ENCODE measurements at regions not wholly inside any gene's neighbourhood (a gene's known extent, or its start where the extent isn't known, plus 50 kb on each side); places are given as distances from the start of the nearest gene placed in this dataset.

GRCh38 chr11:25970726-25971508 lies 361.0 kb upstream of the ANO3 start:
- DNase-seq (ENCODE audit: low read depth), result no peak

- no peak for DNase-seq (ENCODE audit: low read depth)
These were observed 351.8 kb upstream of the ANO3 start for GRCh38 chr11:25980091-25980490.

- DNase-seq (ENCODE audit: low read depth), result no peak
These were observed 349.9 kb upstream of the ANO3 start for GRCh38 chr11:25981998-25982397.

GRCh38 chr11:25983280-25983679 lies 348.6 kb upstream of the ANO3 start:
- DNase-seq (ENCODE audit: low read depth), result no peak

GRCh38 chr11:25988178-25988577 lies 343.8 kb upstream of the ANO3 start:
- no peak for DNase-seq (ENCODE audit: low read depth)

GRCh38 chr11:25990406-25990805 lies 341.5 kb upstream of the ANO3 start:
- no peak for DNase-seq (ENCODE audit: low read depth)

- no peak for DNase-seq (ENCODE audit: low read depth)
These were observed 340.5 kb upstream of the ANO3 start for GRCh38 chr11:25991476-25991875.

GRCh38 chr11:25992294-25992693 lies 339.6 kb upstream of the ANO3 start:
- DNase-seq (ENCODE audit: low read depth), result no peak

- DNase-seq (ENCODE audit: low read depth), result no peak
These were observed 338.9 kb upstream of the ANO3 start for GRCh38 chr11:25993016-25993415.

- DNase-seq (ENCODE audit: low read depth), result no peak
These were observed 320.5 kb upstream of the ANO3 start for GRCh38 chr11:26011474-26011873.

- DNase-seq (ENCODE audit: low read depth), result no peak
These were observed 317.3 kb upstream of the ANO3 start for GRCh38 chr11:26014456-26015115.

- DNase-seq (ENCODE audit: low read depth), result no peak
These were observed 314.5 kb upstream of the ANO3 start for GRCh38 chr11:26017322-26017860.

- DNase-seq (ENCODE audit: low read depth), result no peak
These were observed 314.0 kb upstream of the ANO3 start for GRCh38 chr11:26017903-26018302.

- no peak for DNase-seq (ENCODE audit: low read depth)
These were observed 313.6 kb upstream of the ANO3 start for GRCh38 chr11:26018336-26018735.

- no peak for DNase-seq (ENCODE audit: low read depth)
These were observed 312.5 kb upstream of the ANO3 start for GRCh38 chr11:26019386-26019785.

- no peak for DNase-seq (ENCODE audit: low read depth)
These were observed 310.9 kb upstream of the ANO3 start for GRCh38 chr11:26021017-26021416.

GRCh38 chr11:26023057-26023456 lies 308.9 kb upstream of the ANO3 start:
- no peak for DNase-seq (ENCODE audit: low read depth)

- DNase-seq (ENCODE audit: low read depth), result no peak
These were observed 306.3 kb upstream of the ANO3 start for GRCh38 chr11:26025676-26026075.

- no peak for DNase-seq (ENCODE audit: low read depth)
These were observed 305.9 kb upstream of the ANO3 start for GRCh38 chr11:26026078-26026477.

- DNase-seq (ENCODE audit: low read depth), result no peak
These were observed 304.0 kb upstream of the ANO3 start for GRCh38 chr11:26027887-26028286.

GRCh38 chr11:26028393-26028911 lies 303.5 kb upstream of the ANO3 start:
- DNase-seq (ENCODE audit: low read depth), result no peak

- DNase-seq (ENCODE audit: low read depth), result no peak
These were observed 301.5 kb upstream of the ANO3 start for GRCh38 chr11:26030399-26030798.

GRCh38 chr11:26032241-26032640 lies 299.7 kb upstream of the ANO3 start:
- no peak for DNase-seq (ENCODE audit: low read depth)
